Keratinocyte (primary cell): ENCODE measurements at regions not wholly inside any gene's neighbourhood (a gene's known extent, or its start where the extent isn't known, plus 50 kb on each side); places are given as distances from the start of the nearest gene placed in this dataset.

Experiments
- EZH2 ChIP-seq: IDR thresholded peaks from one replicate; pipeline ENCODE4 v1.6.1; 2012; ENCODE audit warnings: inconsistent platforms, mild to moderate bottlenecking, low read length, moderate library complexity
- TF ChIP-seq, protein P1 (sequence below), 3 experiments: IDR thresholded peaks in 1 of 3; conservative IDR thresholded peaks in 1 of 3; optimal IDR thresholded peaks in 1 of 3; 2 replicates in 2 of 3; 3 replicates in 1 of 3; pipeline versions ENCODE3 to v1.5.1; 2011; ENCODE audit warnings: low read length in 3 of 3, mild to moderate bottlenecking in 3 of 3, moderate library complexity in 2 of 3, control low read depth in 1 of 3, inconsistent platforms in 1 of 3; ENCODE audit not compliant: insufficient read depth in 2 of 3; ENCODE audit errors: extremely low read depth in 1 of 3

DNA sequence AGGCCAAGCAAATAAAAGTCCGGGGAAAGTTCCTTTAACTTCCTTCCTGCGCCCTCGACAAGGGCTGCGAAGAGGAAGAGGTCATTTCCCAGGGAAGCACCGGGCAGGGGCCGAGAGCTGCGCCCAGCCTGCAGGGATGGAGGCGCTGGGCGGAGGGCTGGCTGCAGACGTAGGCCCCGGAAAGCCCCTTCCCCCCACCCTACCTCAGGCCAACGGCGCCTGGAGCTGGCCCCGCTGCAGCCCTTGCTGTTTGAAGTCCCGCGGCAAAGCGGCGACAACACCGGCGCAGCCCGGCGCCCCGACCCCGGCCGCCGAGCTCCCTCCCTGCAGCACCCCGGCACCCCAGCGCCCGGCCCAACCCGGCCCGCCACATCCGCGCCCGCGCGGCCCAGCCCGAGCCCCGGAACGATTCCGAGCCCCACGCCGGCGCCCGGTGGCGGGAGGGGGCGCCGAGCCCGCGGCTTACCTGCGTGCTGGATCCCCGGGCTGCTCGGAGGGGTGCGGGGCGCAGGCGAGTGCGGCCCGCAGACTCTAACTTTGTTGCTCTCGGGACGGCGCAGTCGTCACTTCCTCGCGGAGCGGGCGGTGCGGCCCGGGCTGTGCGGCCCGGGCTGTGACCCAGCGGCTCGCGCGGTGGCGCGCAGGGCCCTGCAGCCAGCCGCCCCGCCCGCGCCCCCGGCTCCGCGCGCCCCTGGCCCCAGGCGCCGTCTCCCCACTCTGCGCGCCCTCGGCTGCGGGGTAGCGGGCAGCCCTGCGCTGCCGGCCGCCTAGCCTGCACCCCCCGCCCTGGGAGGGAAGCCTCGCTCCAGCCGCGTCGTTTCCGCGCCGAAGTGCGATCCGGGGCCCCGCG lies 64.8 kb upstream of the PTGR2 start:
- no peak for TF ChIP-seq EZH2
- TF ChIP-seq, protein P1, sequence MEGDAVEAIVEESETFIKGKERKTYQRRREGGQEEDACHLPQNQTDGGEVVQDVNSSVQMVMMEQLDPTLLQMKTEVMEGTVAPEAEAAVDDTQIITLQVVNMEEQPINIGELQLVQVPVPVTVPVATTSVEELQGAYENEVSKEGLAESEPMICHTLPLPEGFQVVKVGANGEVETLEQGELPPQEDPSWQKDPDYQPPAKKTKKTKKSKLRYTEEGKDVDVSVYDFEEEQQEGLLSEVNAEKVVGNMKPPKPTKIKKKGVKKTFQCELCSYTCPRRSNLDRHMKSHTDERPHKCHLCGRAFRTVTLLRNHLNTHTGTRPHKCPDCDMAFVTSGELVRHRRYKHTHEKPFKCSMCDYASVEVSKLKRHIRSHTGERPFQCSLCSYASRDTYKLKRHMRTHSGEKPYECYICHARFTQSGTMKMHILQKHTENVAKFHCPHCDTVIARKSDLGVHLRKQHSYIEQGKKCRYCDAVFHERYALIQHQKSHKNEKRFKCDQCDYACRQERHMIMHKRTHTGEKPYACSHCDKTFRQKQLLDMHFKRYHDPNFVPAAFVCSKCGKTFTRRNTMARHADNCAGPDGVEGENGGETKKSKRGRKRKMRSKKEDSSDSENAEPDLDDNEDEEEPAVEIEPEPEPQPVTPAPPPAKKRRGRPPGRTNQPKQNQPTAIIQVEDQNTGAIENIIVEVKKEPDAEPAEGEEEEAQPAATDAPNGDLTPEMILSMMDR (optimal IDR thresholded peaks at IDR 0.05 in 1 of 3, IDR thresholded peaks at IDR 0.05 in 1 of 3, conservative IDR thresholded peaks at IDR 0.05 in 1 of 3; ENCODE audit: extremely low read depth in 1 of 3, insufficient read depth in 2 of 3, low read length in 3 of 3), result no peak
